ENCODE measurements at regions not wholly inside any gene's neighbourhood (a gene's known extent, or its start where the extent isn't known, plus 50 kb on each side); places are given as distances from the start of the nearest gene placed in this dataset.

DNA sequence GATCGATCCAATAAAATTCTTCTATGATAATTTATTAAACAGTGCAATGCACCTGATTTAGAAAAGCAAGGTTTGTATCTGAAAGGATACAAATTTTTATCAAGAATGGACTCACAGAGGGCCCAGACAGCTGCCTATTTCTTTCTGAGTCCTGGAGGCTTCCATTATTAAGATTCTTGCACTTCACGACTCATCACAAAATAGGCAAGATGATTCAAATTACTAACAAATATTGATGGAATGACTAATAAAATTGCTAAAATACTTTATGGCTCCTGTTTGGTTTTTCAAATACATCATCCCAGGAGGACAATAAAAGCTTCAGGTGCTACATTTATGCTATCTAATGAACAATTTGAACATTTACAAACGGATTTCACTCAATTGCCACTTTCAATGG, 483.0 kb upstream of the AGTR1 start:
- Histone ChIP-seq H3K4me2 (ENCODE audit: low read length) (no peak overlapping the region), H3K9ac (ENCODE audit: low read length) (no peak overlapping the region), H3K4me1 (ENCODE audit: insufficient read depth, low read length) (no peaks in the 10 kb centered on the region), H2AFZ (ENCODE audit: low read depth, low read length) (no peak overlapping the region), H3K4me3 (ENCODE audit: insufficient read depth, low read depth, low read length) (no peak overlapping the region), H3K9me3 (ENCODE audit: insufficient read depth, low read depth, low read length) (no peaks in the 10 kb centered on the region), H3K79me2 (ENCODE audit: insufficient read depth, low read length) (no peaks in the 10 kb centered on the region), H4K20me1 (ENCODE audit: insufficient read depth, low read length) (no peaks in the 10 kb centered on the region), H3K36me3 (ENCODE audit: insufficient read depth, low read length) (no peaks in the 10 kb centered on the region), H3K27me3 (ENCODE audit: insufficient read depth, low read length) (no peaks in the 10 kb centered on the region), H3K27ac (ENCODE audit: low read depth, low read length) (no peak overlapping the region)
- TF ChIP-seq EZH2 (IDR thresholded peaks at IDR 0.05; ENCODE audit: insufficient read depth, low read length) = no peak
- TF ChIP-seq, protein P1, sequence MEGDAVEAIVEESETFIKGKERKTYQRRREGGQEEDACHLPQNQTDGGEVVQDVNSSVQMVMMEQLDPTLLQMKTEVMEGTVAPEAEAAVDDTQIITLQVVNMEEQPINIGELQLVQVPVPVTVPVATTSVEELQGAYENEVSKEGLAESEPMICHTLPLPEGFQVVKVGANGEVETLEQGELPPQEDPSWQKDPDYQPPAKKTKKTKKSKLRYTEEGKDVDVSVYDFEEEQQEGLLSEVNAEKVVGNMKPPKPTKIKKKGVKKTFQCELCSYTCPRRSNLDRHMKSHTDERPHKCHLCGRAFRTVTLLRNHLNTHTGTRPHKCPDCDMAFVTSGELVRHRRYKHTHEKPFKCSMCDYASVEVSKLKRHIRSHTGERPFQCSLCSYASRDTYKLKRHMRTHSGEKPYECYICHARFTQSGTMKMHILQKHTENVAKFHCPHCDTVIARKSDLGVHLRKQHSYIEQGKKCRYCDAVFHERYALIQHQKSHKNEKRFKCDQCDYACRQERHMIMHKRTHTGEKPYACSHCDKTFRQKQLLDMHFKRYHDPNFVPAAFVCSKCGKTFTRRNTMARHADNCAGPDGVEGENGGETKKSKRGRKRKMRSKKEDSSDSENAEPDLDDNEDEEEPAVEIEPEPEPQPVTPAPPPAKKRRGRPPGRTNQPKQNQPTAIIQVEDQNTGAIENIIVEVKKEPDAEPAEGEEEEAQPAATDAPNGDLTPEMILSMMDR (IDR thresholded peaks at IDR 0.05; ENCODE audit: insufficient read depth, low read depth, low read length) = no peak
- peaks cover 5% of the 10 kb centered on the region for H3K4me1 Mint-ChIP-seq (ENCODE audit: low read depth, unreplicated experiment)
- H3K9me3 Mint-ChIP-seq (ENCODE audit: unreplicated experiment) = no peaks in the 10 kb centered on the region
- no peak overlapping the region for H3K4me3 Mint-ChIP-seq (ENCODE audit: unreplicated experiment)
- no peaks in the 10 kb centered on the region for H3K36me3 Mint-ChIP-seq (ENCODE audit: low read depth, unreplicated experiment)
- FAIRE-seq (no peak), DNase-seq (ENCODE audit: low read depth) (no peak)
- no peak overlapping the region for H3K27ac Mint-ChIP-seq (ENCODE audit: unreplicated experiment)
- H3K27me3 Mint-ChIP-seq (ENCODE audit: low read depth, unreplicated experiment) = peaks cover 3% of the 10 kb centered on the region

DNA sequence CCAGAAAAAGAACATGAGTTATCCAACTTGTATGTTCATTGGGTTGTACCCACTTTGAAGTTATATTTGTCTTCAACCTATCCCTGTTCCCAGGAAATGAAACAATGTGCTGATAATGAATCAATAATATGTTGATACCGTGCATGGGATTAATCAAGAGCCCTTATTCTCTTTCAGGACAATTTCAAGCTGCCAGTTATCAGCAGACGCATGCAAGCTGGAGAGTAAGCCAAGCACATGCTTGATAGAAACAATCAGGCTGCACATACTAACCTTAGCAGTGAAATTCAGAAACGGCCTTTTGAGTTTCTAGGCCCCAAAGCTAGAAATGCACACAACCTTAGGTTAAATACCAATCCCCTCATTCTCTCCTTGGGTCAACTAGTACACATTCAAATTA, 480.4 kb upstream of the AGTR1 start:
- no peak overlapping the region for H3K9ac ChIP-seq (ENCODE audit: low read length)
- H3K79me2 ChIP-seq (ENCODE audit: insufficient read depth, low read length) = no peaks in the 10 kb centered on the region
- Mint-ChIP-seq H3K27ac (ENCODE audit: unreplicated experiment) (no peak overlapping the region), H3K27me3 (ENCODE audit: low read depth, unreplicated experiment) (peaks cover 3% of the 10 kb centered on the region), H3K4me3 (ENCODE audit: unreplicated experiment) (no peak overlapping the region), H3K36me3 (ENCODE audit: low read depth, unreplicated experiment) (no peaks in the 10 kb centered on the region), H3K9me3 (ENCODE audit: unreplicated experiment) (no peaks in the 10 kb centered on the region), H3K4me1 (ENCODE audit: low read depth, unreplicated experiment) (peaks cover 2% of the 10 kb centered on the region)
- no peak overlapping the region for H3K27ac ChIP-seq (ENCODE audit: low read depth, low read length)
- H3K27me3 ChIP-seq (ENCODE audit: insufficient read depth, low read length) = no peaks in the 10 kb centered on the region
- TF ChIP-seq, protein P1 (IDR thresholded peaks at IDR 0.05; ENCODE audit: insufficient read depth, low read depth, low read length) = no peak
- no peak for TF ChIP-seq EZH2 (IDR thresholded peaks at IDR 0.05; ENCODE audit: insufficient read depth, low read length)
- no peaks in the 10 kb centered on the region for H4K20me1 ChIP-seq (ENCODE audit: insufficient read depth, low read length)
- H3K4me2 ChIP-seq (ENCODE audit: low read length) = no peak overlapping the region
- no peaks in the 10 kb centered on the region for H3K9me3 ChIP-seq (ENCODE audit: insufficient read depth, low read depth, low read length)
- H3K36me3 ChIP-seq (ENCODE audit: insufficient read depth, low read length) = no peaks in the 10 kb centered on the region
- no peak for FAIRE-seq
- no peak overlapping the region for H3K4me3 ChIP-seq (ENCODE audit: insufficient read depth, low read depth, low read length)
- H2AFZ ChIP-seq (ENCODE audit: low read depth, low read length) = no peak overlapping the region
- no peaks in the 10 kb centered on the region for H3K4me1 ChIP-seq (ENCODE audit: insufficient read depth, low read length)
- DNase-seq (ENCODE audit: low read depth) = no peak

DNA sequence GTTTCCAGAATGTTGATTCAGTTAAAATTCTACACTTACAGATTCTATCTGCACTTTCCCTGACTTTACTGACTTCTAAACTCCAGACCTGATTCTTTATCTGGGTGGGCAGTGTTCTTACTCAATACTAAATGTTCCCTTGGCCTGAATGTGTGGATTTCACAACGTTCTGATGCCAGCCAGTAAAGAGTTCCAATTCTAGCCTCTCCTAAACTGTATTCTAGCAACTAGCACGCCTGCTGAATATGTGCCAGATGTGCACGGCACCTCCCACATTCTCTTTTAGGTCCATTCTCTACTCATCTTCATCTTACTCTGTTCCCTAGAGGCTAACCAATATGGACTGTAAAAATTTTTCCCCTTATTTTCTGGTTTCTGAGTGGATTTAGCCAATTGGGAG, 479.5 kb upstream of the AGTR1 start:
- no peaks in the 10 kb centered on the region for H3K79me2 ChIP-seq (ENCODE audit: insufficient read depth, low read length)
- H4K20me1 ChIP-seq (ENCODE audit: insufficient read depth, low read length) = no peaks in the 10 kb centered on the region
- DNase-seq (ENCODE audit: low read depth) = no peak
- no peaks in the 10 kb centered on the region for H3K9me3 Mint-ChIP-seq (ENCODE audit: unreplicated experiment)
- no peak overlapping the region for H3K9ac ChIP-seq (ENCODE audit: low read length)
- H3K4me3 ChIP-seq (ENCODE audit: insufficient read depth, low read depth, low read length) = no peak overlapping the region
- H3K36me3 ChIP-seq (ENCODE audit: insufficient read depth, low read length) = no peaks in the 10 kb centered on the region
- no peak overlapping the region for H2AFZ ChIP-seq (ENCODE audit: low read depth, low read length)
- H3K4me2 ChIP-seq (ENCODE audit: low read length) = no peak overlapping the region
- no peak for FAIRE-seq
- no peak overlapping the region for H3K4me3 Mint-ChIP-seq (ENCODE audit: unreplicated experiment)
- TF ChIP-seq, protein P1 (IDR thresholded peaks at IDR 0.05; ENCODE audit: insufficient read depth, low read depth, low read length) = no peak
- no peak for TF ChIP-seq EZH2 (IDR thresholded peaks at IDR 0.05; ENCODE audit: insufficient read depth, low read length)
- no peaks in the 10 kb centered on the region for H3K27me3 ChIP-seq (ENCODE audit: insufficient read depth, low read length)
- H3K36me3 Mint-ChIP-seq (ENCODE audit: low read depth, unreplicated experiment) = no peaks in the 10 kb centered on the region
- peaks cover 2% of the 10 kb centered on the region for H3K4me1 Mint-ChIP-seq (ENCODE audit: low read depth, unreplicated experiment)
- peaks cover 3% of the 10 kb centered on the region for H3K27me3 Mint-ChIP-seq (ENCODE audit: low read depth, unreplicated experiment)
- H3K27ac Mint-ChIP-seq (ENCODE audit: unreplicated experiment) = no peak overlapping the region
- H3K9me3 ChIP-seq (ENCODE audit: insufficient read depth, low read depth, low read length) = no peaks in the 10 kb centered on the region
- H3K4me1 ChIP-seq (ENCODE audit: insufficient read depth, low read length) = no peaks in the 10 kb centered on the region
- H3K27ac ChIP-seq (ENCODE audit: low read depth, low read length) = no peak overlapping the region
